H9 (cell line): ENCODE measurements at regions not wholly inside any gene's neighbourhood (a gene's known extent, or its start where the extent isn't known, plus 50 kb on each side); places are given as distances from the start of the nearest gene placed in this dataset.

Experiments used
- DNase-seq: peaks from one replicate; pipeline ENCODE4 v3.0.0-alpha.2; 2017
- H2AFZ ChIP-seq: one replicate; pipeline ENCODE4 v1.6.1; 2013; ENCODE audit warnings: mild to moderate bottlenecking, low read length, control low read depth, moderate library complexity
- H2AK5ac ChIP-seq: 2 replicates; pipeline ENCODE4 v1.6.1; 2013; ENCODE audit warnings: low read length, control low read depth, mixed read lengths; ENCODE audit not compliant: insufficient read length
- H2BK120ac ChIP-seq: one replicate; pipeline ENCODE4 v1.6.1; 2013; ENCODE audit warnings: low read depth, mild to moderate bottlenecking, low read length, control low read depth, inconsistent platforms; ENCODE audit not compliant: poor library complexity, severe bottlenecking
- H2BK12ac ChIP-seq: 2 replicates; pipeline ENCODE4 v1.6.1; 2013; ENCODE audit warnings: low read length, control low read depth, mixed read lengths, low read depth; ENCODE audit not compliant: insufficient read length
- H2BK15ac ChIP-seq: 2 replicates; pipeline ENCODE4 v1.6.1; 2013; ENCODE audit warnings: low read depth, low read length, control low read depth
- H2BK20ac ChIP-seq: one replicate; pipeline ENCODE4 v1.6.1; 2013; ENCODE audit warnings: low read depth, mild to moderate bottlenecking, low read length, control low read depth, inconsistent platforms; ENCODE audit not compliant: poor library complexity, severe bottlenecking
- H2BK5ac ChIP-seq: 2 replicates; pipeline ENCODE4 v1.6.1; 2013; ENCODE audit warnings: low read length, control low read depth, mixed read lengths; ENCODE audit not compliant: insufficient read length
- H3K14ac ChIP-seq: 2 replicates; pipeline ENCODE4 v1.6.1; 2013; ENCODE audit warnings: low read length, control low read depth; ENCODE audit not compliant: insufficient read depth
- H3K18ac ChIP-seq: 2 replicates; pipeline ENCODE4 v1.6.1; 2013; ENCODE audit warnings: low read depth, mild to moderate bottlenecking, mixed read lengths, low read length, control low read depth; ENCODE audit not compliant: insufficient read length
- H3K23ac ChIP-seq: 2 replicates; pipeline ENCODE4 v1.6.1; 2013; ENCODE audit warnings: low read length, control low read depth, mixed read lengths, low read depth; ENCODE audit not compliant: insufficient read length
- H3K23me2 ChIP-seq: 2 replicates; pipeline ENCODE4 v1.6.1; 2013; ENCODE audit warnings: low read depth, mild to moderate bottlenecking, mixed read lengths, low read length, control low read depth; ENCODE audit not compliant: insufficient read length, poor library complexity, severe bottlenecking
- H3K27ac ChIP-seq: 2 replicates; pipeline ENCODE4 v1.5.1; 2013; ENCODE audit warnings: low read length, control low read depth, mixed read lengths, low read depth; ENCODE audit not compliant: insufficient read length
- H3K27me3 ChIP-seq: 2 replicates; pipeline ENCODE4 v1.6.1; 2013; ENCODE audit warnings: low read length, control low read depth, inconsistent platforms; ENCODE audit not compliant: insufficient read depth
- H3K4ac ChIP-seq: 2 replicates; pipeline ENCODE4 v1.6.1; 2013; ENCODE audit warnings: low read depth, mild to moderate bottlenecking, control low read depth, inconsistent platforms, low read length, moderate library complexity
- H3K4me1 ChIP-seq: 2 replicates; pipeline ENCODE4 v1.6.1; 2013; ENCODE audit warnings: low read length, control low read depth, inconsistent platforms; ENCODE audit not compliant: insufficient read depth
- H3K4me2 ChIP-seq: 2 replicates; pipeline ENCODE4 v1.6.1; 2013; ENCODE audit warnings: low read length, control low read depth, mixed read lengths; ENCODE audit not compliant: insufficient read length, insufficient read depth
- H3K56ac ChIP-seq: 2 replicates; pipeline ENCODE4 v1.6.1; 2013; ENCODE audit warnings: low read depth, mild to moderate bottlenecking, mixed read lengths, low read length, control low read depth; ENCODE audit not compliant: insufficient read length
- H3K79me1 ChIP-seq: 2 replicates; pipeline ENCODE4 v1.6.1; 2013; ENCODE audit warnings: low read depth, mild to moderate bottlenecking, moderate library complexity, low read length, control low read depth, inconsistent platforms; ENCODE audit not compliant: insufficient read depth, poor library complexity, severe bottlenecking
- H3K79me2 ChIP-seq: 2 replicates; pipeline ENCODE4 v1.6.1; 2013; ENCODE audit warnings: low read length, control low read depth, inconsistent platforms; ENCODE audit not compliant: insufficient read depth
- H3K9ac ChIP-seq: 2 replicates; pipeline ENCODE4 v1.6.1; 2013; ENCODE audit warnings: low read length, control low read depth, mixed read lengths; ENCODE audit not compliant: insufficient read length; ENCODE audit errors: extremely low read depth
- H3K9me3 ChIP-seq: one replicate; pipeline ENCODE4 v1.6.1; 2013; ENCODE audit warnings: low read depth, low read length, inconsistent platforms; ENCODE audit not compliant: control insufficient read depth
- H3T11ph ChIP-seq: one replicate; pipeline ENCODE4 v1.6.1; 2013; ENCODE audit warnings: mild to moderate bottlenecking, low read length, control low read depth, inconsistent platforms
- H4K20me1 ChIP-seq: one replicate; pipeline ENCODE4 v1.6.1; 2013; ENCODE audit not compliant: control insufficient read depth, insufficient read length, insufficient read depth
- H4K5ac ChIP-seq: 2 replicates; pipeline ENCODE4 v1.6.1; 2013; ENCODE audit warnings: low read depth, mild to moderate bottlenecking, mixed read lengths, low read length, control low read depth; ENCODE audit not compliant: insufficient read length
- H4K8ac ChIP-seq: replicated peaks from 2 replicates; pipeline ENCODE4 v1.6.1; 2013; ENCODE audit warnings: low read length, control low read depth, mixed read lengths, low read depth; ENCODE audit not compliant: insufficient read length
- H4K91ac ChIP-seq: 2 replicates; pipeline ENCODE4 v1.6.1; 2013; ENCODE audit warnings: low read depth, mild to moderate bottlenecking, moderate library complexity, mixed read lengths, low read length, control low read depth; ENCODE audit not compliant: insufficient read length
- H3K27ac Mint-ChIP-seq, 3 experiments: 2 replicates in 2 of 3; 3 replicates in 1 of 3; pipeline ENCODE4 v1.8.0; 2020 to 2021; ENCODE audit warnings: mixed read lengths in 3 of 3, mild to moderate bottlenecking in 1 of 3, moderate library complexity in 1 of 3
- H3K27me3 Mint-ChIP-seq: 2 replicates; pipeline ENCODE4 v1.8.0; 2021; ENCODE audit warnings: low read depth, mild to moderate bottlenecking, moderate library complexity, mixed read lengths
- H3K36me3 Mint-ChIP-seq, 3 experiments: 2 replicates in 2 of 3; 3 replicates in 1 of 3; pipeline ENCODE4 v1.8.0; 2020 to 2021; ENCODE audit warnings: low read depth in 3 of 3, mixed read lengths in 3 of 3; ENCODE audit not compliant: insufficient read depth in 1 of 3
- H3K4me1 Mint-ChIP-seq, 2 experiments: 2 replicates each; pipeline ENCODE4 v1.8.0; 2020; ENCODE audit warnings: mixed read lengths in 2 of 2
- H3K4me3 Mint-ChIP-seq, 2 experiments: 2 replicates in 1 of 2; 3 replicates in 1 of 2; pipeline ENCODE4 v1.8.0; 2020 to 2021; ENCODE audit warnings: mild to moderate bottlenecking in 2 of 2, mixed read lengths in 2 of 2, moderate library complexity in 1 of 2
- H3K9me3 Mint-ChIP-seq, 2 experiments: 2 replicates in 1 of 2; 3 replicates in 1 of 2; pipeline ENCODE4 v1.8.0; 2020; ENCODE audit warnings: mild to moderate bottlenecking in 2 of 2, mixed read lengths in 2 of 2, moderate library complexity in 1 of 2
- TF ChIP-seq, protein P1 (sequence below): fragments of 200-600 bp; sonication (generic); conservative IDR thresholded peaks from 3 replicates; pipeline ENCODE4 v1.8.0; 2021; ENCODE audit warnings: antibody characterized with exemption, mild to moderate bottlenecking

DNA sequence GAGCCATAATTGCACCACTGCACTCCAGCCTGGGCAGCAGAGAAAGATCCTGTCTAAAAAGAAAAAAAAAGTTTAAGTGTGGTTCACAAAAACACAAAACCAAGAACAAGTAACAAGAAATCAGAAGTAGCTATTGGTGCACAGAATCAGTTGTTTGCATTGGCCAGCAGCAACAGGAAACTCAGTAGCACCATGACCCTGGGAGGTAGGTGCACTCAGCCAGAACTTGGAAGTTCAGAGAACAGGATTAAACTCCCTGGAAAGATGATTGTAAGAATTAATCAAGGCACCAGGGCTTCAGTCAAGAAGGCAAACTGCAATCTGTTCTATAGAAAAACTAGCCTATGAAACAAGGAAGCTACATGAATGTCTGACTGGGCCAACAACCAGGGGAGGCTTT lies 267.9 kb downstream of the COL12A1 start:
- no peak overlapping the region for H4K91ac ChIP-seq
- H3K36me3 Mint-ChIP-seq: no peaks in the 10 kb centered on the region
- peaks cover 0 to 4% of the 10 kb centered on the region in 2 experiments; a peak in 2 of 4 replicates for H3K4me1 Mint-ChIP-seq
- H2BK120ac ChIP-seq: no peak overlapping the region
- H3K4me2 ChIP-seq: no peak overlapping the region
- no peak overlapping the region for H2AFZ ChIP-seq
- H3K14ac ChIP-seq: no peak overlapping the region
- H3K79me1 ChIP-seq: no peaks in the 10 kb centered on the region
- DNase-seq: no peak
- H2AK5ac ChIP-seq: no peak overlapping the region
- H3K23ac ChIP-seq: no peak overlapping the region
- H2BK12ac ChIP-seq: no peak overlapping the region
- H3K4me1 ChIP-seq: no peaks in the 10 kb centered on the region
- H3K79me2 ChIP-seq: no peaks in the 10 kb centered on the region
- H2BK15ac ChIP-seq: no peak overlapping the region
- H3K27ac ChIP-seq: no peak overlapping the region
- H3K4me3 Mint-ChIP-seq: no peak overlapping the region
- H3K23me2 ChIP-seq: no peaks in the 10 kb centered on the region
- no peak overlapping the region for H3K4ac ChIP-seq
- H3K27me3 Mint-ChIP-seq: no peaks in the 10 kb centered on the region
- no peak overlapping the region for H2BK20ac ChIP-seq
- H3K9me3 ChIP-seq: no peaks in the 10 kb centered on the region
- H3K9ac ChIP-seq: no peak overlapping the region
- no peak overlapping the region for H4K5ac ChIP-seq
- no peaks in the 10 kb centered on the region for H3K27me3 ChIP-seq
- no peak overlapping the region for H4K8ac ChIP-seq
- no peaks in the 10 kb centered on the region for H3K9me3 Mint-ChIP-seq
- TF ChIP-seq, protein P1, sequence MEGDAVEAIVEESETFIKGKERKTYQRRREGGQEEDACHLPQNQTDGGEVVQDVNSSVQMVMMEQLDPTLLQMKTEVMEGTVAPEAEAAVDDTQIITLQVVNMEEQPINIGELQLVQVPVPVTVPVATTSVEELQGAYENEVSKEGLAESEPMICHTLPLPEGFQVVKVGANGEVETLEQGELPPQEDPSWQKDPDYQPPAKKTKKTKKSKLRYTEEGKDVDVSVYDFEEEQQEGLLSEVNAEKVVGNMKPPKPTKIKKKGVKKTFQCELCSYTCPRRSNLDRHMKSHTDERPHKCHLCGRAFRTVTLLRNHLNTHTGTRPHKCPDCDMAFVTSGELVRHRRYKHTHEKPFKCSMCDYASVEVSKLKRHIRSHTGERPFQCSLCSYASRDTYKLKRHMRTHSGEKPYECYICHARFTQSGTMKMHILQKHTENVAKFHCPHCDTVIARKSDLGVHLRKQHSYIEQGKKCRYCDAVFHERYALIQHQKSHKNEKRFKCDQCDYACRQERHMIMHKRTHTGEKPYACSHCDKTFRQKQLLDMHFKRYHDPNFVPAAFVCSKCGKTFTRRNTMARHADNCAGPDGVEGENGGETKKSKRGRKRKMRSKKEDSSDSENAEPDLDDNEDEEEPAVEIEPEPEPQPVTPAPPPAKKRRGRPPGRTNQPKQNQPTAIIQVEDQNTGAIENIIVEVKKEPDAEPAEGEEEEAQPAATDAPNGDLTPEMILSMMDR: no peak
- no peak overlapping the region for H3T11ph ChIP-seq
- no peak overlapping the region for H3K56ac ChIP-seq
- no peak overlapping the region for H2BK5ac ChIP-seq
- H4K20me1 ChIP-seq: no peaks in the 10 kb centered on the region
- no peak overlapping the region for H3K27ac Mint-ChIP-seq
- no peak overlapping the region for H3K18ac ChIP-seq
